HEK293 (cell line): ENCODE measurements at regions not wholly inside any gene's neighbourhood (a gene's known extent, or its start where the extent isn't known, plus 50 kb on each side); places are given as distances from the start of the nearest gene placed in this dataset.

Experiments used
- CTCF ChIP-seq: fragments of 450-650 bp; formaldehyde crosslinking; IDR thresholded peaks from 2 replicates; pipeline ENCODE4 v1.5.1; 2016; ENCODE audit warnings: missing biosample characterization, missing genetic modification characterization
- YY1 ChIP-seq: fragments of 450-650 bp; formaldehyde crosslinking; IDR thresholded peaks from 2 replicates; pipeline ENCODE4 v1.5.1; 2018; ENCODE audit warnings: missing biosample characterization, missing genetic modification characterization
- ZEB2 ChIP-seq: fragments of 450-650 bp; formaldehyde crosslinking; IDR thresholded peaks from 2 replicates; pipeline ENCODE4 v1.5.1; 2016; ENCODE audit warnings: missing biosample characterization, missing genetic modification characterization

- TF ChIP-seq CTCF (tag by site-specific recombination) (no peak), YY1 (tag by site-specific recombination) (no peak), ZEB2 (tag by site-specific recombination) (no peak)
Measured at GRCh38 chr20:55173601-55174000, 698.2 kb downstream of the DOK5 start.
